GM21576 (cell line): ENCODE measurements at regions not wholly inside any gene's neighbourhood (a gene's known extent, or its start where the extent isn't known, plus 50 kb on each side); places are given as distances from the start of the nearest gene placed in this dataset.

Source experiments
- ATAC-seq: cut with Tn5 transposase; IDR thresholded peaks from one replicate; pipeline ENCODE4 v1.9.1; 2021; ENCODE audit warnings: mild to moderate bottlenecking, moderate library complexity; ENCODE audit not compliant: unreplicated experiment

GRCh38 chrX:10021461-10022272, 54.5 kb downstream of the CLDN34 start:
- ATAC-seq = no peak

- ATAC-seq = no peak
These were observed 55.0 kb downstream of the CLDN34 start for GRCh38 chrX:10022273-10022541.

- no peak for ATAC-seq
These were observed 55.6 kb downstream of the CLDN34 start for GRCh38 chrX:10022580-10023245.

- no peak for ATAC-seq
These were observed 56.7 kb downstream of the CLDN34 start for GRCh38 chrX:10023821-10024220.

- ATAC-seq = no peak
These were observed 58.8 kb downstream of the CLDN34 start for GRCh38 chrX:10025742-10026493.

- ATAC-seq = no peak
These were observed 61.3 kb downstream of the CLDN34 start for GRCh38 chrX:10028283-10029104.

GRCh38 chrX:10030570-10030969, 63.4 kb downstream of the CLDN34 start:
- no peak for ATAC-seq

- no peak for ATAC-seq
These were observed 64.6 kb downstream of the CLDN34 start for GRCh38 chrX:10031746-10032145.

- ATAC-seq = no peak
These were observed 65.0 kb downstream of the CLDN34 start for GRCh38 chrX:10032147-10032546.

GRCh38 chrX:10033375-10034007, 66.3 kb downstream of the CLDN34 start:
- no peak for ATAC-seq

- ATAC-seq = no peak
These were observed 67.6 kb downstream of the CLDN34 start for GRCh38 chrX:10034740-10035260.

- no peak for ATAC-seq
These were observed 71.4 kb downstream of the CLDN34 start for GRCh38 chrX:10038585-10038984.

GRCh38 chrX:10039821-10040793, 72.9 kb downstream of the CLDN34 start:
- ATAC-seq = no peak

GRCh38 chrX:10040961-10041360, 73.8 kb downstream of the CLDN34 start:
- no peak for ATAC-seq

- no peak for ATAC-seq
These were observed 74.2 kb downstream of the CLDN34 start for GRCh38 chrX:10041383-10041782.

- no peak for ATAC-seq
These were observed 74.9 kb downstream of the CLDN34 start for GRCh38 chrX:10042055-10042454.

GRCh38 chrX:10043386-10043785, 76.2 kb downstream of the CLDN34 start:
- ATAC-seq = no peak

GRCh38 chrX:10044021-10044420, 76.9 kb downstream of the CLDN34 start:
- ATAC-seq = no peak

GRCh38 chrX:10045327-10046000, 78.3 kb downstream of the CLDN34 start:
- ATAC-seq = no peak
